ENCODE measurements at regions not wholly inside any gene's neighbourhood (a gene's known extent, or its start where the extent isn't known, plus 50 kb on each side); places are given as distances from the start of the nearest gene placed in this dataset.

- H3K36me3 Mint-ChIP-seq (ENCODE audit: unreplicated experiment), result no peaks in the 10 kb centered on the region
- no peak for TF ChIP-seq CTCF (IDR thresholded peaks at IDR 0.05; ENCODE audit: partially characterized antibody, unreplicated experiment)
- DNase-seq, result no peak
Measured at GRCh38 chr11:116692318-116693101, 80.3 kb downstream of the BUD13 start.

GRCh38 chr11:116691771-116692177, 81.0 kb downstream of the BUD13 start:
- Mint-ChIP-seq H3K9me3 (ENCODE audit: unreplicated experiment) (peaks cover 9% of the 10 kb centered on the region), H3K27ac (ENCODE audit: unreplicated experiment) (no peak overlapping the region), H3K36me3 (ENCODE audit: unreplicated experiment) (no peaks in the 10 kb centered on the region), H3K4me1 (ENCODE audit: low read depth, unreplicated experiment) (peaks cover 21% of the 10 kb centered on the region), H3K27me3 (ENCODE audit: unreplicated experiment) (peaks cover 9% of the 10 kb centered on the region), H3K4me3 (ENCODE audit: unreplicated experiment) (no peak overlapping the region)
- DNase-seq, result peak; percentile 73
- TF ChIP-seq CTCF (IDR thresholded peaks at IDR 0.05; ENCODE audit: partially characterized antibody, unreplicated experiment), result peak; percentile 94

More at GRCh38 chr11:116692318-116693101, 80.3 kb downstream of the BUD13 start:
- Mint-ChIP-seq H3K4me1 (ENCODE audit: low read depth, unreplicated experiment) (peaks cover 14% of the 10 kb centered on the region), H3K27me3 (ENCODE audit: unreplicated experiment) (peaks cover 9% of the 10 kb centered on the region), H3K27ac (ENCODE audit: unreplicated experiment) (no peak overlapping the region), H3K4me3 (ENCODE audit: unreplicated experiment) (no peak overlapping the region), H3K9me3 (ENCODE audit: unreplicated experiment) (peaks cover 8% of the 10 kb centered on the region)

- peaks cover 21% of the 10 kb centered on the region for H3K4me1 Mint-ChIP-seq (ENCODE audit: low read depth, unreplicated experiment)
- peaks cover 9% of the 10 kb centered on the region for H3K9me3 Mint-ChIP-seq (ENCODE audit: unreplicated experiment)
- DNase-seq, result no peak
- no peaks in the 10 kb centered on the region for H3K36me3 Mint-ChIP-seq (ENCODE audit: unreplicated experiment)
- TF ChIP-seq CTCF (IDR thresholded peaks at IDR 0.05; ENCODE audit: partially characterized antibody, unreplicated experiment), result no peak
- peaks cover 9% of the 10 kb centered on the region for H3K27me3 Mint-ChIP-seq (ENCODE audit: unreplicated experiment)
- H3K27ac Mint-ChIP-seq (ENCODE audit: unreplicated experiment), result no peak overlapping the region
- no peak overlapping the region for H3K4me3 Mint-ChIP-seq (ENCODE audit: unreplicated experiment)
Measured at GRCh38 chr11:116690611-116691010, 82.2 kb downstream of the BUD13 start.

GRCh38 chr11:116689413-116690127, 83.2 kb downstream of the BUD13 start:
- peaks cover 9% of the 10 kb centered on the region for H3K27me3 Mint-ChIP-seq (ENCODE audit: unreplicated experiment)
- H3K4me1 Mint-ChIP-seq (ENCODE audit: low read depth, unreplicated experiment), result peaks cover 21% of the 10 kb centered on the region
- H3K27ac Mint-ChIP-seq (ENCODE audit: unreplicated experiment), result no peak overlapping the region
- DNase-seq, result no peak
- H3K4me3 Mint-ChIP-seq (ENCODE audit: unreplicated experiment), result no peak overlapping the region
- peaks cover 6% of the 10 kb centered on the region for H3K9me3 Mint-ChIP-seq (ENCODE audit: unreplicated experiment)
- no peak for TF ChIP-seq CTCF (IDR thresholded peaks at IDR 0.05; ENCODE audit: partially characterized antibody, unreplicated experiment)
- H3K36me3 Mint-ChIP-seq (ENCODE audit: unreplicated experiment), result no peaks in the 10 kb centered on the region

- Mint-ChIP-seq H3K9me3 (ENCODE audit: unreplicated experiment) (peaks cover 10% of the 10 kb centered on the region), H3K4me1 (ENCODE audit: low read depth, unreplicated experiment) (peaks cover 21% of the 10 kb centered on the region), H3K27me3 (ENCODE audit: unreplicated experiment) (peaks cover 9% of the 10 kb centered on the region), H3K4me3 (ENCODE audit: unreplicated experiment) (no peak overlapping the region), H3K27ac (ENCODE audit: unreplicated experiment) (peak overlapping the region; percentile 81), H3K36me3 (ENCODE audit: unreplicated experiment) (peaks cover 5% of the 10 kb centered on the region)
- no peak for DNase-seq
- TF ChIP-seq CTCF (IDR thresholded peaks at IDR 0.05; ENCODE audit: partially characterized antibody, unreplicated experiment), result no peak
Measured at GRCh38 chr11:116688202-116688540, 84.6 kb downstream of the BUD13 start.
